Endodermal cell (in vitro differentiated cells): ENCODE measurements at regions not wholly inside any gene's neighbourhood (a gene's known extent, or its start where the extent isn't known, plus 50 kb on each side); places are given as distances from the start of the nearest gene placed in this dataset.

Experiments
- DNase-seq: peaks from one replicate; pipeline ENCODE4 v3.0.0-alpha.2; 2017
- H3K27ac ChIP-seq: 2 replicates; pipeline ENCODE4 v1.5.1; 2013; ENCODE audit warnings: mild to moderate bottlenecking, low read depth, low read length, moderate library complexity
- H3K27me3 ChIP-seq: 2 replicates; pipeline ENCODE4 v1.6.1; 2013; ENCODE audit warnings: mild to moderate bottlenecking, low read length, moderate library complexity; ENCODE audit not compliant: insufficient read depth, control insufficient read depth, poor library complexity, severe bottlenecking
- H3K36me3 ChIP-seq: 2 replicates; pipeline ENCODE4 v1.7.0; 2013; ENCODE audit warnings: mild to moderate bottlenecking, low read length, moderate library complexity; ENCODE audit not compliant: control insufficient read depth, insufficient read depth
- H3K4me1 ChIP-seq: one replicate; pipeline ENCODE4 v1.7.0; 2013; ENCODE audit warnings: low read length; ENCODE audit not compliant: control insufficient read depth, insufficient read depth
- H3K4me3 ChIP-seq: 2 replicates; pipeline ENCODE4 v1.5.1; 2013; ENCODE audit warnings: mild to moderate bottlenecking, low read length, moderate library complexity
- H3K9ac ChIP-seq: 2 replicates; pipeline ENCODE4 v1.6.1; 2013; ENCODE audit warnings: mild to moderate bottlenecking, low read length, moderate library complexity; ENCODE audit not compliant: poor library complexity, severe bottlenecking; ENCODE audit errors: extremely low read depth
- H3K9me3 ChIP-seq: 2 replicates; pipeline ENCODE4 v1.6.1; 2013; ENCODE audit warnings: mild to moderate bottlenecking, low read length, moderate library complexity; ENCODE audit not compliant: control insufficient read depth
- H3K27ac Mint-ChIP-seq: 2 replicates; pipeline ENCODE4 v1.8.0; 2020; ENCODE audit warnings: mixed read lengths
- H3K27me3 Mint-ChIP-seq: 2 replicates; pipeline ENCODE4 v1.8.0; 2021; ENCODE audit warnings: mild to moderate bottlenecking, mixed read lengths; ENCODE audit not compliant: insufficient read depth
- H3K36me3 Mint-ChIP-seq: 2 replicates; pipeline ENCODE4 v1.8.0; 2020; ENCODE audit warnings: low read depth, mixed read lengths
- H3K4me1 Mint-ChIP-seq: 2 replicates; pipeline ENCODE4 v1.8.0; 2020; ENCODE audit warnings: mixed read lengths
- H3K4me3 Mint-ChIP-seq: 2 replicates; pipeline ENCODE4 v1.8.0; 2020; ENCODE audit warnings: mild to moderate bottlenecking, moderate library complexity, mixed read lengths
- H3K9me3 Mint-ChIP-seq: 2 replicates; pipeline ENCODE4 v1.8.0; 2020; ENCODE audit warnings: mild to moderate bottlenecking, mixed read lengths
- WGBS, 2 experiments: methylation state at CpG; one replicate each; pipeline versions ENCODE4 v1.1.5 to v1.1.7; 2013; ENCODE audit warnings: missing lambda C conversion rate in 2 of 2, mixed read lengths in 1 of 2; ENCODE audit not compliant: insufficient coverage in 1 of 2, insufficient read length in 1 of 2; 5-methylcytosine and 5-hydroxymethylcytosine counted together
- TF ChIP-seq, protein P1 (sequence below): fragments of 200-600 bp; sonication (generic); conservative IDR thresholded peaks from 2 replicates; pipeline ENCODE4 v1.5.0; 2021; ENCODE audit warnings: antibody characterized with exemption, mild to moderate bottlenecking

- no peaks in the 10 kb centered on the region for H3K4me1 ChIP-seq
- 98 to 100% methylated on average over 1 to 4 of the region's 4 CpGs for WGBS, 2 experiments
- DNase-seq, result no peak
- no peaks in the 10 kb centered on the region for H3K36me3 Mint-ChIP-seq
- H3K27me3 Mint-ChIP-seq, result no peaks in the 10 kb centered on the region
- no peak overlapping the region for H3K27ac Mint-ChIP-seq
- H3K27ac ChIP-seq, result no peak overlapping the region
- no peak overlapping the region for H3K9ac ChIP-seq
- TF ChIP-seq, protein P1, sequence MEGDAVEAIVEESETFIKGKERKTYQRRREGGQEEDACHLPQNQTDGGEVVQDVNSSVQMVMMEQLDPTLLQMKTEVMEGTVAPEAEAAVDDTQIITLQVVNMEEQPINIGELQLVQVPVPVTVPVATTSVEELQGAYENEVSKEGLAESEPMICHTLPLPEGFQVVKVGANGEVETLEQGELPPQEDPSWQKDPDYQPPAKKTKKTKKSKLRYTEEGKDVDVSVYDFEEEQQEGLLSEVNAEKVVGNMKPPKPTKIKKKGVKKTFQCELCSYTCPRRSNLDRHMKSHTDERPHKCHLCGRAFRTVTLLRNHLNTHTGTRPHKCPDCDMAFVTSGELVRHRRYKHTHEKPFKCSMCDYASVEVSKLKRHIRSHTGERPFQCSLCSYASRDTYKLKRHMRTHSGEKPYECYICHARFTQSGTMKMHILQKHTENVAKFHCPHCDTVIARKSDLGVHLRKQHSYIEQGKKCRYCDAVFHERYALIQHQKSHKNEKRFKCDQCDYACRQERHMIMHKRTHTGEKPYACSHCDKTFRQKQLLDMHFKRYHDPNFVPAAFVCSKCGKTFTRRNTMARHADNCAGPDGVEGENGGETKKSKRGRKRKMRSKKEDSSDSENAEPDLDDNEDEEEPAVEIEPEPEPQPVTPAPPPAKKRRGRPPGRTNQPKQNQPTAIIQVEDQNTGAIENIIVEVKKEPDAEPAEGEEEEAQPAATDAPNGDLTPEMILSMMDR, result no peak
- H3K4me3 ChIP-seq, result no peak overlapping the region
- H3K36me3 ChIP-seq, result no peaks in the 10 kb centered on the region
- no peak overlapping the region for H3K4me3 Mint-ChIP-seq
- peaks cover 1% of the 10 kb centered on the region for H3K4me1 Mint-ChIP-seq
- H3K9me3 Mint-ChIP-seq, result no peaks in the 10 kb centered on the region
- H3K9me3 ChIP-seq, result no peaks in the 10 kb centered on the region
- H3K27me3 ChIP-seq, result peaks cover 20% of the 10 kb centered on the region
Observed at GRCh38 chr9:14960881-14961280, 50.7 kb upstream of the FREM1 start.
